NT2/D1 (cell line): ENCODE measurements at regions not wholly inside any gene's neighbourhood (a gene's known extent, or its start where the extent isn't known, plus 50 kb on each side); places are given as distances from the start of the nearest gene placed in this dataset.

Source experiments
- DNase-seq: peaks from one replicate; pipeline ENCODE4 v3.0.0-alpha.2; 2011; ENCODE audit warnings: low read depth, low spot score
- H3K27me3 ChIP-seq: 2 replicates; pipeline ENCODE4 v1.6.0; 2011; ENCODE audit warnings: mild to moderate bottlenecking; ENCODE audit not compliant: insufficient read length, insufficient read depth
- H3K36me3 ChIP-seq: 2 replicates; pipeline ENCODE4 v1.6.1; 2011; ENCODE audit warnings: mild to moderate bottlenecking, low read length, mixed read lengths; ENCODE audit not compliant: insufficient read depth, insufficient read length
- H3K4me1 ChIP-seq: 2 replicates; pipeline ENCODE4 v1.5.1; 2011; ENCODE audit not compliant: insufficient read depth, insufficient read length
- H3K4me3 ChIP-seq: 2 replicates; pipeline ENCODE4 v1.5.1; 2011; ENCODE audit warnings: low read depth; ENCODE audit not compliant: insufficient read length
- H3K9ac ChIP-seq: 2 replicates; pipeline ENCODE4 v1.6.0; 2011; ENCODE audit warnings: low read depth; ENCODE audit not compliant: insufficient read length
- H3K9me3 ChIP-seq: 2 replicates; pipeline ENCODE4 v1.5.1; 2011; ENCODE audit warnings: mild to moderate bottlenecking, low read length; ENCODE audit not compliant: insufficient read depth
- SUZ12 ChIP-seq: IDR thresholded peaks from 2 replicates; pipeline ENCODE4 v1.6.1; 2011; ENCODE audit not compliant: insufficient read length, insufficient read depth; ENCODE audit errors: extremely low read depth
- YY1 ChIP-seq: IDR thresholded peaks from 2 replicates; pipeline ENCODE4 v1.6.1; 2011; ENCODE audit not compliant: insufficient read length, insufficient read depth
- ZNF274 ChIP-seq: IDR thresholded peaks from 2 replicates; pipeline ENCODE4 v1.6.1; 2011; ENCODE audit warnings: mild to moderate bottlenecking, low read depth, low read length

- H3K27me3 ChIP-seq = no peaks in the 10 kb centered on the region
- no peak for DNase-seq
- TF ChIP-seq SUZ12 (no peak), ZNF274 (no peak), YY1 (no peak)
- no peaks in the 10 kb centered on the region for H3K9me3 ChIP-seq
- no peak overlapping the region for H3K9ac ChIP-seq
- H3K4me3 ChIP-seq = no peak overlapping the region
- no peaks in the 10 kb centered on the region for H3K4me1 ChIP-seq
- H3K36me3 ChIP-seq = no peaks in the 10 kb centered on the region
Observed at GRCh38 chr20:10909803-10910202, 236.0 kb upstream of the JAG1 start.

- Histone ChIP-seq H3K4me1 (no peaks in the 10 kb centered on the region), H3K9me3 (no peaks in the 10 kb centered on the region), H3K36me3 (no peaks in the 10 kb centered on the region), H3K9ac (no peak overlapping the region), H3K27me3 (no peaks in the 10 kb centered on the region), H3K4me3 (no peak overlapping the region)
- DNase-seq = no peak
- no peak for TF ChIP-seq ZNF274
- TF ChIP-seq SUZ12 = no peak
- TF ChIP-seq YY1 = no peak
Observed at GRCh38 chr20:10910535-10911178, 236.9 kb upstream of the JAG1 start.

- H3K4me1 ChIP-seq = no peaks in the 10 kb centered on the region
- TF ChIP-seq SUZ12 (no peak), ZNF274 (no peak), YY1 (no peak)
- H3K9ac ChIP-seq = no peak overlapping the region
- H3K27me3 ChIP-seq = no peaks in the 10 kb centered on the region
- H3K9me3 ChIP-seq = no peaks in the 10 kb centered on the region
- no peaks in the 10 kb centered on the region for H3K36me3 ChIP-seq
- no peak for DNase-seq
- no peak overlapping the region for H3K4me3 ChIP-seq
Observed at GRCh38 chr20:10911298-10911697, 237.5 kb upstream of the JAG1 start.

- Histone ChIP-seq H3K27me3 (no peaks in the 10 kb centered on the region), H3K9me3 (no peaks in the 10 kb centered on the region), H3K4me1 (no peaks in the 10 kb centered on the region), H3K9ac (no peak overlapping the region), H3K36me3 (no peaks in the 10 kb centered on the region), H3K4me3 (no peak overlapping the region)
- no peak for TF ChIP-seq SUZ12
- TF ChIP-seq ZNF274 = no peak
- no peak for TF ChIP-seq YY1
- no peak for DNase-seq
Observed at GRCh38 chr20:10915815-10916214, 242.0 kb upstream of the JAG1 start.

- TF ChIP-seq SUZ12 (no peak), ZNF274 (no peak), YY1 (no peak)
- H3K9ac ChIP-seq = no peak overlapping the region
- H3K4me1 ChIP-seq = no peaks in the 10 kb centered on the region
- no peaks in the 10 kb centered on the region for H3K9me3 ChIP-seq
- no peak for DNase-seq
- no peaks in the 10 kb centered on the region for H3K27me3 ChIP-seq
- H3K4me3 ChIP-seq = no peak overlapping the region
- no peaks in the 10 kb centered on the region for H3K36me3 ChIP-seq
Observed at GRCh38 chr20:10916312-10916711, 242.5 kb upstream of the JAG1 start.

GRCh38 chr20:10917826-10918225 lies 244.0 kb upstream of the JAG1 start:
- DNase-seq = no peak

GRCh38 chr20:10919396-10920140 lies 245.8 kb upstream of the JAG1 start:
- Histone ChIP-seq H3K9me3 (no peaks in the 10 kb centered on the region), H3K27me3 (no peaks in the 10 kb centered on the region), H3K4me1 (no peaks in the 10 kb centered on the region), H3K36me3 (no peaks in the 10 kb centered on the region), H3K4me3 (no peak overlapping the region), H3K9ac (no peak overlapping the region)
- no peak for DNase-seq
- TF ChIP-seq ZNF274 (no peak), YY1 (no peak), SUZ12 (no peak)

More at GRCh38 chr20:10917826-10918225, 244.0 kb upstream of the JAG1 start:
- no peaks in the 10 kb centered on the region for H3K9me3 ChIP-seq
- no peak overlapping the region for H3K9ac ChIP-seq
- no peaks in the 10 kb centered on the region for H3K27me3 ChIP-seq
- no peak overlapping the region for H3K4me3 ChIP-seq
- H3K36me3 ChIP-seq = no peaks in the 10 kb centered on the region
- no peak for TF ChIP-seq ZNF274
- no peaks in the 10 kb centered on the region for H3K4me1 ChIP-seq

- Histone ChIP-seq H3K4me1 (no peaks in the 10 kb centered on the region), H3K9me3 (no peaks in the 10 kb centered on the region), H3K36me3 (no peaks in the 10 kb centered on the region), H3K27me3 (no peaks in the 10 kb centered on the region), H3K9ac (no peak overlapping the region), H3K4me3 (no peak overlapping the region)
- DNase-seq = no peak
- no peak for TF ChIP-seq SUZ12
- TF ChIP-seq ZNF274 = no peak
- no peak for TF ChIP-seq YY1
Observed at GRCh38 chr20:10920396-10920795, 246.6 kb upstream of the JAG1 start.
